HG03520 (cell line): ENCODE measurements at regions not wholly inside any gene's neighbourhood (a gene's known extent, or its start where the extent isn't known, plus 50 kb on each side); places are given as distances from the start of the nearest gene placed in this dataset.

Experiments used
- ATAC-seq: cut with Tn5 transposase; IDR thresholded peaks from one replicate; pipeline ENCODE4 v1.9.1; 2021; ENCODE audit warnings: mild to moderate bottlenecking, moderate library complexity; ENCODE audit not compliant: unreplicated experiment

DNA sequence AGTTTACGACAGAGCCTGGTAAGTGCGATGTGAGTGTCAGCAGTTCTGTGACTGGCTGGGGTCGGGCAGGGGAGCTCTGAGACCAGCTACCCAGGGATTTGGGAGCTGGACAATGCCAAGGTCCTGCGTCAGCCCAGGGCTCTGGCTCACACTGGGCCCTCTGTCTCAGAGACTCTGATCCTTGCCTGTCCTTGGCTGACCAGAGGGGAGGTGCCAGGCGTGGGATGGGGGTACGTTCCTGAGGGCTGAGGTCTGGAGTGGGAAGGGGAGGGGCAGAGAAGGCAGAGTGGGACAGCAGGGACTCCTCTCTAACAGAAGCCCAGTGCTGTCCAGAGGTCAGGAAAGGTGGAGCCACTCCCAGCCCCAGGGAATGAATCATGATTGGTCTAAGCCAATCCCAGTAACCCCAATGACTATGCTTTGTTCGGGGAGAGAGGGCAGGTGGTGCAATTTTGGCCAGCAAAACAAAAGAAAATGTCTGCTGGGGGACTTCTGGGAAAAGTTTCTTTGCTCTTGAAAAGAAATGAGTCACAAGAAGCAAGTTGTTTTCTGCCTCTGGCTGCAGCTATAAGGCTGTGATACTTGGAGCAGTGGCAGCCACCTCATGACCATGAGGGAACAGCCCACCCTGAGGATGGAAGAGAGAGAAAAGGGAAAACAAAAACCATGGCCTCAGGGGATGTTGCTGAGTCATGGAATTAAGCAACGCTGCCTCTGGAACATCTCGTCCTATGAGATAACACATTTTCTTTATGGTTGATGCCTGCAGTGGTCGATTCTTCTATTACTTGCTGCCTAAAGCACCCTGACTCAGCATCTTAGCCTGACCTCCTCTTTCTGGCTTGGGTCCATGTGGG is 108.3 kb downstream of the CHST1 start:
- no peak for ATAC-seq

DNA sequence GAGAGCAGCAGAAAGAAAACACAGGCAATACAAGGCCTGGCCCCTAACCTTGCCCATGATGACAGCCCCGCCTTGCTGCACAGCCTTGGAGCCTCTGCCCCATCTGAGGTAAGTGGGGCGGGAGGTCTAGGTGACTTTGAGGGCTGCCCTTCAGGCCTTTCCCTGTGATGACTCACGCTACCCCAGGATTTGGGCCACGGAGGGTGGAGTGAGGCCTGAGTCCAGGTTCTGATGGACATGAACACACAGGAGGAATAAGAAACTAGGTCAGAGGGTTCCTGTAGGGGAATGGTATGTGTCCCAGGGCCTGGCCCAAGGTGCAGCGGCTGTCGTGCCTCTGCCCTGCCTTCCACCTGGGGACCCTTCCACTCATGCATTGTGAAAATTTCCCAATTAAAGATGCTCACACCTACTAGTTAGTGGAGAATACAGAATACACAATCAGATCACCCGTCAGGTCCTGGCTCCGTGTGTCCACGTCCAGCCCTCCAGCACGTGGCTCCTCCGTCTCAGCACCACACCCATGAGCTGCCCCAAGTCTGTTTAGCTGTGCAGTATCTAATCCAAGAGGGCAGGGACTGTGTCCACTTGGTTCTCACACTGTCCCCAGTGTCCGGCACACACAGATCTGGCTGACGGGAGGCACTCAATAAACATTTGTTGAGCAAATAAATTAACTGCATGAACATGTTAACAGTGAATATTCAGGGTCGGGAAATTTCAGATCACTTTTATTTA is 111.0 kb downstream of the CHST1 start:
- ATAC-seq, result no peak

DNA sequence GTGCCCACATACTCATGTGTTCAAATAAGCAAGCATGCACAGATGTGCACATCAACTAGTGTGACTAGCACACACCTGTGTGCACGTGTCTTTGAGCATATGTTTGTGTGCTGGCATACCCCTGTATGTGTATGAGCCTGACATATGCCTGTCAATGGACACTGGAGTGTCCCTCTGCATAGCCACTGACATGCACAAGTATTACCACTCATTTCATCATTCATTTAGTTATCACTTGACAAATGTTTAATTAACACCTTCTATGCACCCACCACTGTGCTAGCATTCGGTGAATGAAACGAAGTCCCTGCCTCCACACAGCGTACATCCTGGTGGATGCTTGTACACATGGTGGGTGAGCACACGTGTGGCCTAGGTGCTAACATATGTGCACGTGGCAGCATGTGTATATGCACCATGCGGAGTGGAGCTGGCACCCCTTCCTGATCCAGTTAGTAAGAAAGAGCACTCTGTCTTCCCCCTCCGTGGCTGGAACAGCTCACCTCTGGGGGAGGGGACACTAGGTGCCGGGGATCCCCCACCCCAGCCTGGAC is 112.0 kb downstream of the CHST1 start:
- no peak for ATAC-seq

DNA sequence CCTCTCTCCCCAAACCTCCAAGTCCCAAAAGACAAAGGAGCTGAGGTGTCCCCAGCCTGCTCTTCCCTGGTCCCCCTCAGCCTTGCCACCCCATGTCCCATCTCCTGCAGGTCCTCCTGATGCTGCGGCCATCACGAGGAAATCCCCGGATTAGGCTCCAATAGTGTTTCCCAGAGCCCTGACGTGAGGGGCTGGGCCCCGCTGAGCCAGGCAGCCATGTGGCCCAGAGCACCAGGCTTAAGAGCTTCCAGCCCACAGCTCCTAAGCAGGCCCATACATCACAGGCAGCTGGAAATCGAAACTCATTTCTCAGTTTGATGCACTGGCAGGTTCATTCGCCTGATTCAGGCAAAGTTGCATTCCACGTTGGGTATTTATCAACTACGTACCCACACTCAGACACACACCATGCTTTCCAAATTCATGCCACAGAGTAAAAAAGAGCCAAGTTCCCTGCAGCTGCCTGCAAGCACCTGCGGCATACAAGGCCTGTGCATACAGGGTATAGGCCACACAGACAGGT is 114.2 kb downstream of the CHST1 start:
- ATAC-seq, result no peak

DNA sequence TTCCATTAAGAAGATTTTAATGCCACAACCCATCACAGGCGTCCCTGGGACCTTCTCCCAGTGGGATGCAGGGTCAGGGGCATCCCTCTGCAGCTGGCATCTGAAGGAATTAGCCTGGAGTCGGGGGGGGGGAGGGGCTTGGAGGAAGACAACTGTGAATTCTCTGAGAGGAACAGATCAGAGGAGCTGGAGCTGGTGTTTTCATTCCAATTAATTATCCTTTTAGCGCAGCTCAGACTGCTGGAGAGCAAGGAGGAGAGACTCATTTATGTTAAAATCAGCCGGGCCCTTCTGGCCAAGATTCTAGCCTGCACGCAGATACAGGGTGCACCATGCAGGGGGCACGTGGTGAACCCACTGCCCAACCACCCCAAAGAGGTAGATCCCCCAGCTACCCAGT is 116.2 kb downstream of the CHST1 start:
- no peak for ATAC-seq

DNA sequence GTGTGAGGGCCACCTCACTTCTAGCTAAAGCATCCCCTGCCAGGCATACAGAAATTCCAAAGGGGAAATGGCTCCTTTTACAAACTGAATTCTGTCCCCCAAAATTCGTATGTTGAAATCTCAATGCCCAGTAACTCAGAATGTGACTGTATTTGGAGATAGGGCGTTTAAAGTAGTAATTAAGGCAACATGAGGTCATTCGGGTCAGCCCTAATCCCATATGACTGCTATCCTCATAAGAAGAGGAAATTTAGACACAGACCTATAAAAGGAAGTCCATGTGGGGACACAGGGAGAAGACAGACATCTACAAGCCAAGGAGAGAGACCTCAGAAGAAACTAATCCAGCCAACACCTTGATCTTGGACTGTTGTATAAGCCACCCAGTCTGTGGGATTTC is 119.1 kb downstream of the CHST1 start:
- no peak for ATAC-seq

DNA sequence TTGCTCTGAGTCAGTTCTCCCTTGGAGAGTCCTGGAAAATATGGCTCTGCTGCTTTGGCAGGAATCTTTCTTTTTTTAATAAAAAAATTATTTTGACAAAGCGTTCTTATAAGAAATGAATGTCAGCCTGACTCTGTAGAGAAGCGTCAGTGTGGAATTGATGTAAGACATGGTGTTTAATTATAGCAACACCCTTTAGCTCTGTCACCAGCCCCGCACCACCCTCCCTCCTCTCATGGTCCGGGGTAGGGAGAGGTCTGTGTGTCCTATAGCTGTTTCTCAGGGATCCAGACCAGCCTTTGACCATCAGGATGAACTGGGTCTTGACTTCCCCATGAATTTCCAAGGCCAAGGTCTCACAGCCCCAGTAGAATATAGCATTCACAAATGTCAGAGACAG is 120.6 kb downstream of the CHST1 start:
- no peak for ATAC-seq

DNA sequence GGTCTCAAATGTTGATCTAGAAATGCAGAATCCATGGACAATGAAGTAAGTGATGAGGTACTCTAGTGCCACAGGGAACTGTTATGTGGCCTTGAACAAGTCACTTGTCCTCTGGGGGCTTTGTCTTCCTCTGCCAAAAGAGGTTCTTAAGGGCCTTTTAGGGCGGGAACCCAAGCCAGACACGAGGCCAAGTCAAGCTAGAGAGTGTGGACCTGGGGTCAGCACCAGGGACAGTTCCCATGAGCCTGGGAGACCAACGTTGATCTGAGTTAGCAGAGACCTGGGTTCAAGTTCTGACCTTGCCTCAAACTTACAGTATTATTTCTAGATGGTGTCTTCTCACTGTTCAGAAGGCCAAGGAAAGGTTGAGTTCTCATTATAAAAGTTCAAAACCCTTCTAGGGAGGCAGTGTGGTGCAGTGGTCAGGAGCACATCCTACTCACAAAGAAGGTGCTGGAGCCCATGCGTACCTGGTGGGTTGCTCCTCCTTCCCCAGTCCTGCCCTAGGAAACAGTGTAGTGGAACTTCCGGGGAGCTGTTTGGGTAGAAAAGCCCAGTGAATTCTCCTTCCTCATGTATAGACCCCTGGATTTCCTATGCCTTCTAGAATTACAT is 121.5 kb downstream of the CHST1 start:
- no peak for ATAC-seq

DNA sequence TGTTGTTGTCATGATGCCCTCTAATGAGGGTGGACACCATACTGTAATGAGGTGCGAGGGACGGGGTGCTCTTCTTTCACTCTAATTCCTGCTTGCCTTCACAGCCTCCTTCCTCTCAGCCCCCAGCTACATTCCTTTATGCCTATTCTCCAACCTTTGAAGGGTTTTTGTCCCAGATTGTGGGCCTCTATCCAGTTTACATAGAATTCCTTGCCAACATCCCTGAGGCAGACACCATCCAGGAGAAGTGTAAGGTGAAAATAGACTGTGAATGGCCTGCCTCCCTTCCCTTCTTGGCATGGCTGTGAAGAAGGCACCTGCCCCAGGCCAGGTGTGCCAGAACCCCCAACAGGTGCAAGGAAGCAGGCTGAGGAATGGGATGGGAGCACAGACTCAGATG is 122.3 kb downstream of the CHST1 start:
- no peak for ATAC-seq

DNA sequence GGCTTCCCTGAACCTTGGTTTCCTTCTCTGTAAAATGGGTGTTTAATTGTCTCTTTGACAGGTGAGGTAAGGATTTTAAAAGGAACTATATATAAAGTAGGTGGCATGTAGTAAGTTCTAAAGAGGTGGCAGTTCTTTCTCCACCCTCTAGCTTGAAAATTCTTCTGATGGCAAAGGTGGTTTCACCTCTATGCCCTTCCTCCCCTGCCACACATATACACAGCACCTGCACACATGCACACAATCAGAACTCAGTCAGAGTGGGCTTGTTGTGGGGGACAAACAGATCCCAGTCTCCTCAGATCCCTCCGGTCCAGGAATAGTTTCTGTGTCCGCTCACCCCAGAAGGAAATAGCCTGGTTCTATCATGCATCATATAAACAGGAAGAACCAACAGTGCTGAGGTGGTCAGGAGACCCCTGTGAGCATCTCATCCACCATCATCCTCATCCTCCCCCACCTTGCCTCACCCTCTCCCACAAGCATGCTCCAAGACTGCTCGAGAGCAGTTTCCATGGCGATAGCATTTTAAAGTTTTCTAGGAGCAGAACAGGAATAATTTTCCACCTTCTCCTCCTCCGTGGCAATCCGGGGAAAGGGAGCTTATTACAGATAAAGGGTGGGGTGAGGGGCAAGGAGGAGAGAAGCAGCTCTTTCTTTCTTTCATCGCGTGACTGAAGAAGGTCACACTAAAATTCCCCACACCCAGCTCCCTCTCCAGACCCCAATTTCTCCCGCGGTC is 123.6 kb downstream of the CHST1 start:
- no peak for ATAC-seq

DNA sequence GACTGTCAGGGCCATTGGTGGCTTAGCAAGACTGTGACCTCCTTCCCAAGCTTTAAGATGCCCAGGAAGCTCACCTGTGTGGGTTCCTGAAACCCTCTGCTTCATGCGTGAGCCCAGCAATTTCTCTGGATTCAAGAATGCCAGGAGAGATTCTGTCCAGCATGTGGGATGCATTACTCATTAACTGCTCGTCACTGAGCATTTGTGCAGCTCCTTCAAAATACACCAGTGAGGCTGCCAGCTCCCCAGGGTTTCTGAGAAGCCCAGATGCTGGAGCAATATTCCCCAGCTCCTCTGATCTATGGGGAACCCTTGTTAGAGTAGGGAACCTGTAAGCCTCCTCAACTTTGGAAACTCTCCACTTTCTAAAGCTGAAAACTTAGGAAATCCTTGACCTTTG is 126.5 kb downstream of the CHST1 start:
- no peak for ATAC-seq

DNA sequence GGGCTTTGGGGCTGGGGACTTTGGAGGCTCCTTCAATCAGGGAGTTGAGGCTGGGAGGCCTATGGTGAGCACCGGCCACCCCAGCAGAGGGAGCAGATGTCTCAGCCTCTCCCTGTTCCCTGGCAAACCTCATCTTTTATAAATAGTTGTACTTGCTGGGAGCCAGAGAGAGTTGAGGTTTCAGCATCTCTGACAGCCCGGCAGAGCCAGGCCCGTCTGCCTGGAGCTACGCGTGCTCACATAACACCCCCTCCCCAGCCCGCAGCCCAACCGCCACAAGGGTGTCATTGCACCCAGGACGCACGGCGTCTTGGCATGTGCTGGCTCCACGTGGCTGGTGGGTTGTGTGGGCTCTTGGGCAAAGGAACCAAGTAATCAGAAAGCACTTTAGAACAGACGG is 127.1 kb downstream of the CHST1 start:
- no peak for ATAC-seq

DNA sequence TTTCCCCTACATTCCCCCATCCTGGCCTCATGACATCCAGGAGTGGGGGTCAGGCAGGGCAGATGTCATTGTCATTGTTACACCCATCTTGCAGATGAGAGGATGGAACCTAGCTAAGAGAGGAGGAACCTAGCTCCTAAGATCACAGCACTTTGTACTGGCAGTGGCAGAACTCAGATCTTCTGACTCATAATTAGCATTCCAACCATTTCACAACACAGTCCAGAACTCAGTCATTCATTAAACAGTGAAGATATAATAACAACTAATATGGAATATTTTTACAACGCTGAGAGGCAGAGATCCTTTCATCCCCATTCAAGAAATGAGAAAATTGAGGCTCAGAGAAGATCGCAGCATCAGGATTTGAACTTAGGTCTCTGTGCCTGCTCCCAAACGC is 127.8 kb downstream of the CHST1 start:
- ATAC-seq, result no peak

DNA sequence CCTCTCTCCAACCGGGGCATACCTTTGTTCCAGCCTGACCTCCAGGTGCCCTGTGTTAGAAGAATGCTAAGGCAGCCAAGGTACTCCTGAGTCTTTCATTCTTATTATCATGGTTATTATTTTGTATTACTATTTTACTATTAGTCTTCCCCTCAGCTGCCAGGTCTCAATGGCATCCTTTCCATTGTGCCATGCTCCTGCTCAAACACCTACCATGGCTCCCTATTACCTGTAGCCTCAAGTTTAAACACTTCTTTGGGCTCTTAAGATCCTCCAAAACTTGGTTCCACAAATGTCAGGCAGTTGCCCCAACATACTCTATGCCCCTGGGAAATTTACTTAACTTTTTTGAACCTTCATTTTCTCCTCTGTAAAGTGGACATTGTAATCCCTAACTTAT is 130.4 kb downstream of the CHST1 start:
- ATAC-seq, result no peak

DNA sequence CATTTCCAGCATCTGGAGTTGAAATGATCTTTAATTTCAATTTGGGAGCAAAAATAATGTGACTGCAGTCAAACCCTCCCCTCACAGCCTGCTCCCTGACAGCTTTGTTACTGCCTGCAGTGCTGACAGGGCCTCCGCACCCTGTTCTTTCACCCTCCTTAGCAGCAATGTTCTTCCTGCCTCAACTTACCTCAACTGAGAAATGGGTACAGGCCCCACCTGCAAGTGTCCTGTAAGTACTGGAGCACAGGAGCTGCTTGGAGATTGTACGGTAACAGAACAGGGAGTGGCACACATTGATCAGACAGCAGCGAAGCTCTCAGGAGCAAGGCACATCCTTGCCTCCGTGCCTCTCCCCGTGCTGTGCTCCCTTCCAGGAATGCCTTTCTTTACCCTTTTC is 131.3 kb downstream of the CHST1 start:
- ATAC-seq, result no peak

DNA sequence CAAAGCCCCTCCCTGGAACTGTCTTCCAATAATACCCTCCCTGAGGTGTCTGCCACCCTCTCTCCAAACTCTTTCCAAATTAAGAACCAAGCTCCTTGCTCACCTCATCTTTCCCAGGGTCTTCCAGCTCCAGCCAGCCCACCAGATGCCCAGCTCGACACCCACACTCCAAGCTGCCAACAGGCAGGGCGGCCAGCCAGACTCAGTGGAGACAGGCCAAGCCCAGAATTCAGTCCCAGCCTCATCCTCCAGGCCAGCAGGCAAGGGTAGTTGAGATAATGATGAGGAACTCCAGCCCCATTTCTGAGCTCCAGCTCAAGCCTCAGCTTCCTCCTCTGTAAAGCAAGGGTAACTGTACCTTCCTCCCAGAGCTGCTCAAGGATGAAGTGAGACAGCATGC is 132.9 kb downstream of the CHST1 start:
- ATAC-seq, result no peak

DNA sequence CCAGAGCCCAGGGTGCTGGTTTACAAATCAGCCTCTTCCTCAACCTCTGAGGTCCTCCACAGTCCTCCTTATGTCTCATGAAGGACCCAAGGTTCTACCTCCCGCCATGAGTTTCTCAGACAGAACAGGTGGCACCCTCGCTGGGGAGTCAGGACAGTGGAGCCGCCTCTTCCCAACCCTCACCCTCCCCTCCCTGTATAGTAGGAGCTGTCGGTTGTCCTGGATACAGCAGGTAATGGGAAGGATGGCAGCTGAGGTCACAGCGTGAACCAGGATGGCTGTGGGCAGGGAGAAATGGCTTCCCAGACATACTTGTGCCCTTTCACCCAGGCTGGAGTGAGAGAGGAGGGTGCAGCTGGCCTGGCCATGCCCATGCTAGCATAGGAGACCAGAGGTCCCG is 134.6 kb downstream of the CHST1 start:
- ATAC-seq, result no peak

DNA sequence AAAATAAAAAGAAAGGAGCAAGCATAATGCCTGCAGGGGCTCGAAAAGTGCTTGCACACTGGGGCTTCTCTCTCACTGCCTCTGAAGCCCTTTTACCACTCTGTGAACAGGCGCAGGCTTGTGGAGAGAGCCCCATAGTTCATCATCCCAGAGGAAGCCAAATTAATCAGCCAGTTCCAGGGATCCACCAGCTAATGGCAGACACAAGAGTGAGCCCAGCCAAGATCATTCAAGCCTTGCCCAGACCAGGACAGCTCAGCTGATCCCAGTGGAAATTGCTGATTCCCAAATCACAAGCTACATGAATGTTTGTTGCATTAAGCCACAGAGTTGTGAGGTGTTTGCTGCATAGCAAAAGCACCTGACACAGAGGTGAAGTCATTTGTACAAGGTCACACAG is 135.3 kb downstream of the CHST1 start:
- no peak for ATAC-seq

DNA sequence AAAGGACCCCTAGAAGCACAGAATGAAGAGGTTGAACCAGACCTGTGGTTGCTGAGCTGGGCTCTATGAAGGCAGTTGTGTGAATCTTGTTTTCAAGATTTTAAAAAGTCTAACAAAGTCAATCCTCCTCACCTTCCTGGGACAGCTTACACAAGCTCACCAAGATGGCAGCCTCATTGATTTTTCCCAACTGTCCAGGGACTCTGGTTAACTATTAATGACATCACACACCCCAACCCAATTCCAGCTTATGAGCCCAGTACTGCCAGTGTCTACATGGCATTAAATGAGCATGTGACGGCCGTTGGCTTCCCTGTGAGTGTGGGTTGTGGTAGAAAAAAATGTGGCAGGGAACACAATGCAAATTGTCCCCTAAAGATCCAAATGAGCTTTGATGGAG is 137.0 kb downstream of the CHST1 start:
- no peak for ATAC-seq

DNA sequence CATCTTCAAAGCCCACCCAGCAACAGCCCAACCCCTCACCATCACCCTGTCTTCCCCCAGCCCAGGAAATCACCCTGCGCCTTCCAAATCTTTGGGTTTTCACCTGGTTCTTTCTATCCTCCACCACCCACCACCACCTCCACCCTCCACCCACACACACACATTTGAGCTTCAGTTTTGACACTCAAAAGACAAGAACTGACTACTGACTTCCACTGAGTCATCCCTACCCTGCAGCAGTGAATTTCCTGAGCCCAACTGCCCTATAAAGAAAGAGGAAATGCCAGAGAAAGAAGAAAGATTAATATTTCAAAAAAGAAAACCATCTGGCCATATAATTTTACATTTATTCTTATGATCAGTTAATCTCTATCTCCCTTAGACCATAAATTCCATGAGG is 137.5 kb downstream of the CHST1 start:
- ATAC-seq, result no peak

DNA sequence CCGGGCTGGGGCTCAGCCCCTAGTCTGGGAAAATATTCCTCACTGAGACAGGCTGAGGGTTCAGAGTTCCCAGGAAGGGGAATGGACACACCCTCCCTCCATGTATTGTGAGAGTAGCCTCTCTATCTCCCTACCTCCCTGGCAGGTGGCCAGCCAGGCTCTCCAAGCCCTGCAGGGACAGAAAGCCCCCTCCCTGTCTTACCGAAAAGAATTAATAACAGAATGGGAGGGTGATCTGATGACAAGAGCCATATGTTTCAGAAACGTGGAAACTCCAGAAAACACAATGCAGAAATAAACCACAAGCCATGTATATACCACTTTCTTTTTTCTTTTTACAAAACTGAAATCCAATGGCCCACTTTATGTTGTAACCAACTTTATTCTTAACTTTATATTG is 140.0 kb downstream of the CHST1 start:
- ATAC-seq, result no peak
